CD4-positive, alpha-beta T cell (primary cell): ENCODE measurements at regions not wholly inside any gene's neighbourhood (a gene's known extent, or its start where the extent isn't known, plus 50 kb on each side); places are given as distances from the start of the nearest gene placed in this dataset.

Experiments
- ATAC-seq: fragments of 200-7000 bp; cut with Tn5 transposase; one replicate; pipeline ENCODE4 v1.10.0; 2022; ENCODE audit warnings: mild to moderate bottlenecking; ENCODE audit not compliant: poor library complexity
- CTCF ChIA-PET: fragments of 350-600 bp; sonication (Branson Sonifier 250); formaldehyde crosslinking; loops from one replicate; lab custom pipeline; 2021; ENCODE audit warnings: antibody characterized with exemption, inconsistent platforms; lab: Charles Lee
- POLR2A ChIA-PET: fragments of 350-600 bp; sonication (Branson Sonifier 250); formaldehyde crosslinking; loops from one replicate; lab custom pipeline; 2021; ENCODE audit warnings: antibody characterized with exemption, inconsistent platforms; lab: Charles Lee
- DNase-seq, 14 experiments: peaks; one replicate each; pipeline ENCODE4 v3.0.0-alpha.2; 2013 to 2020; ENCODE audit warnings: mixed read lengths in 2 of 14
- H3K27ac ChIP-seq, 2 donors: one replicate each; pipeline versions ENCODE4 v1.5.1 to v1.7.0; 2013; ENCODE audit warnings: low read length in 2 of 2, low read depth in 1 of 2, mild to moderate bottlenecking in 1 of 2
- H3K27me3 ChIP-seq, 2 experiments: 1 replicate in 1 of 2; 2 replicates in 1 of 2; pipeline versions ENCODE4 v1.6.1 to v1.7.0; 2013; ENCODE audit warnings: low read length in 2 of 2, control low read depth in 1 of 2, mild to moderate bottlenecking in 1 of 2, moderate library complexity in 1 of 2; ENCODE audit not compliant: insufficient read depth in 2 of 2, control insufficient read depth in 1 of 2
- H3K36me3 ChIP-seq: one replicate; pipeline ENCODE4 v1.6.1; 2013; ENCODE audit warnings: low read length, control low read depth; ENCODE audit not compliant: insufficient read depth
- H3K4me1 ChIP-seq: one replicate; pipeline ENCODE4 v1.6.1; 2013; ENCODE audit warnings: low read length, control low read depth; ENCODE audit not compliant: insufficient read depth
- H3K4me3 ChIP-seq: one replicate; pipeline ENCODE4 v1.5.1; 2013; ENCODE audit warnings: mild to moderate bottlenecking, low read length, moderate library complexity
- H3K9me3 ChIP-seq, 2 experiments: 1 replicate in 1 of 2; 2 replicates in 1 of 2; pipeline versions ENCODE4 v1.6.1 to v1.7.0; 2013; ENCODE audit warnings: low read length in 2 of 2, mild to moderate bottlenecking in 2 of 2, control low read depth in 1 of 2, moderate library complexity in 1 of 2; ENCODE audit not compliant: control insufficient read depth in 1 of 2, insufficient read depth in 1 of 2
- H3K27ac Mint-ChIP-seq: one replicate; pipeline ENCODE4 v1.8.0; 2020; ENCODE audit warnings: mixed read lengths
- H3K27me3 Mint-ChIP-seq: one replicate; pipeline ENCODE4 v1.8.0; 2021; ENCODE audit warnings: mixed read lengths
- H3K36me3 Mint-ChIP-seq: one replicate; pipeline ENCODE4 v1.8.0; 2021; ENCODE audit warnings: low read depth, mixed read lengths
- H3K4me1 Mint-ChIP-seq: one replicate; pipeline ENCODE4 v1.8.0; 2021; ENCODE audit warnings: low read depth, mixed read lengths
- H3K4me3 Mint-ChIP-seq: one replicate; pipeline ENCODE4 v1.8.0; 2020; ENCODE audit warnings: mild to moderate bottlenecking, mixed read lengths
- H3K9me3 Mint-ChIP-seq: one replicate; pipeline ENCODE4 v1.8.0; 2020; ENCODE audit warnings: mixed read lengths
- intact Hi-C, 2 experiments: fragments of 100-400 bp; cut with DNase I in 1 of 2; cut with micrococcal nuclease in 1 of 2; formaldehyde crosslinking; loops; one replicate each; pipeline versions ENCODE4 v1.15.1 to v1.9.0; 2023 to 2025; cut with DNase I, micrococcal nuclease
- TF ChIP-seq, protein P1 (sequence below): fragments of 200-600 bp; IDR thresholded peaks from one replicate; pipeline ENCODE4 v1.8.0; 2022; ENCODE audit warnings: antibody characterized with exemption, mild to moderate bottlenecking

DNA sequence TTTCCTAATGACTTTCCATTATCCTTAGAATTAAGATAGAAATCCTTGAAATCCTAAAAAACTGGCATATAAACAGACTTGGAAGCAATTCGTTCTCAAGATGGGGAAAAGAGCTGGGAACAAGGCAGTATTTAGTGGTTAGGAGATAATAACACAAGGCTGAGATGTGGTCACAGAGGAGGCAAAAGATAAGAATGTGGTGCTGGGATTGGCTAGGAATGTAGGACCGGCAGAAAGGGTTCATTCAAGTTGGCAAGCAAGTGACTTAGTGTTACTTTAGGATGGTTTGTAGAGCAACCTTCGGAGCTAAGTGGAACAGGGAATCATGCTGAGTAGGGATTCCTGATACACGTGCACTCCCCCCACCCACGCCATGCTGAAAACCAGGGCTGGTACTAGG is 121.9 kb upstream of the RPS6KA3 start:
- Mint-ChIP-seq H3K4me1 (no peaks in the 10 kb centered on the region), H3K36me3 (no peaks in the 10 kb centered on the region), H3K27me3 (no peaks in the 10 kb centered on the region), H3K4me3 (no peak overlapping the region), H3K9me3 (no peaks in the 10 kb centered on the region), H3K27ac (no peak overlapping the region)
- Histone ChIP-seq H3K36me3 (no peaks in the 10 kb centered on the region), H3K4me1 (no peaks in the 10 kb centered on the region), H3K27ac (no peak overlapping the region), H3K9me3 (no peaks in the 10 kb centered on the region), H3K4me3 (no peak overlapping the region), H3K27me3 (no peaks in the 10 kb centered on the region)
- ATAC-seq (no peak), DNase-seq (no peak)
- intact Hi-C loops: no loop called here
- CTCF ChIA-PET: no interaction called here
- POLR2A ChIA-PET: no interaction called here
- TF ChIP-seq, protein P1, sequence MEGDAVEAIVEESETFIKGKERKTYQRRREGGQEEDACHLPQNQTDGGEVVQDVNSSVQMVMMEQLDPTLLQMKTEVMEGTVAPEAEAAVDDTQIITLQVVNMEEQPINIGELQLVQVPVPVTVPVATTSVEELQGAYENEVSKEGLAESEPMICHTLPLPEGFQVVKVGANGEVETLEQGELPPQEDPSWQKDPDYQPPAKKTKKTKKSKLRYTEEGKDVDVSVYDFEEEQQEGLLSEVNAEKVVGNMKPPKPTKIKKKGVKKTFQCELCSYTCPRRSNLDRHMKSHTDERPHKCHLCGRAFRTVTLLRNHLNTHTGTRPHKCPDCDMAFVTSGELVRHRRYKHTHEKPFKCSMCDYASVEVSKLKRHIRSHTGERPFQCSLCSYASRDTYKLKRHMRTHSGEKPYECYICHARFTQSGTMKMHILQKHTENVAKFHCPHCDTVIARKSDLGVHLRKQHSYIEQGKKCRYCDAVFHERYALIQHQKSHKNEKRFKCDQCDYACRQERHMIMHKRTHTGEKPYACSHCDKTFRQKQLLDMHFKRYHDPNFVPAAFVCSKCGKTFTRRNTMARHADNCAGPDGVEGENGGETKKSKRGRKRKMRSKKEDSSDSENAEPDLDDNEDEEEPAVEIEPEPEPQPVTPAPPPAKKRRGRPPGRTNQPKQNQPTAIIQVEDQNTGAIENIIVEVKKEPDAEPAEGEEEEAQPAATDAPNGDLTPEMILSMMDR: no peak

DNA sequence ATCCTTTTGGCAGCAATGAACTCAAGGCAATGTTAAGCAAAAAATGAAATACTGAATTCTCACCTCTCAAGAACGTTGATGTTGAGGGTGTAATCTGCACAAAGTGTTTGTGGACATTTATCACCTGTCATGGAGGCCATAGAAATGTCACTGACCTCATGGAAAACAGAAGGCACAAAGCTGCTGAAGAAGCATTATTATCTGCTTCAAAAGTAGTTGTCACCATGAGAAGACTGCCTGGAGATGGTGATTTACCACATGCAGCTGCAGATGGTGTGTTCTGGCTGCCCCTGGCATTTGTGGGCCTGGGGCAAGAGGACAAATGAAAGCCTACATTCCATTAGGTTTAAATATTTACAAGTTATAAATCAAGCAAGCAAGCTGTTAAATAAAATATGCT is 116.8 kb upstream of the RPS6KA3 start:
- ChIA-PET POLR2A (no interaction called here), CTCF (no interaction called here)
- intact Hi-C loops: no loop called here
- Histone ChIP-seq H3K36me3 (no peaks in the 10 kb centered on the region), H3K27me3 (no peaks in the 10 kb centered on the region), H3K4me1 (peaks cover 10% of the 10 kb centered on the region), H3K27ac (no peak overlapping the region), H3K4me3 (no peak overlapping the region), H3K9me3 (no peaks in the 10 kb centered on the region)
- Mint-ChIP-seq H3K36me3 (no peaks in the 10 kb centered on the region), H3K9me3 (no peaks in the 10 kb centered on the region), H3K27ac (no peak overlapping the region), H3K4me1 (peaks cover 12% of the 10 kb centered on the region), H3K4me3 (no peak overlapping the region), H3K27me3 (no peaks in the 10 kb centered on the region)
- ATAC-seq: no peak
- DNase-seq: no peak
- TF ChIP-seq, protein P1: no peak

DNA sequence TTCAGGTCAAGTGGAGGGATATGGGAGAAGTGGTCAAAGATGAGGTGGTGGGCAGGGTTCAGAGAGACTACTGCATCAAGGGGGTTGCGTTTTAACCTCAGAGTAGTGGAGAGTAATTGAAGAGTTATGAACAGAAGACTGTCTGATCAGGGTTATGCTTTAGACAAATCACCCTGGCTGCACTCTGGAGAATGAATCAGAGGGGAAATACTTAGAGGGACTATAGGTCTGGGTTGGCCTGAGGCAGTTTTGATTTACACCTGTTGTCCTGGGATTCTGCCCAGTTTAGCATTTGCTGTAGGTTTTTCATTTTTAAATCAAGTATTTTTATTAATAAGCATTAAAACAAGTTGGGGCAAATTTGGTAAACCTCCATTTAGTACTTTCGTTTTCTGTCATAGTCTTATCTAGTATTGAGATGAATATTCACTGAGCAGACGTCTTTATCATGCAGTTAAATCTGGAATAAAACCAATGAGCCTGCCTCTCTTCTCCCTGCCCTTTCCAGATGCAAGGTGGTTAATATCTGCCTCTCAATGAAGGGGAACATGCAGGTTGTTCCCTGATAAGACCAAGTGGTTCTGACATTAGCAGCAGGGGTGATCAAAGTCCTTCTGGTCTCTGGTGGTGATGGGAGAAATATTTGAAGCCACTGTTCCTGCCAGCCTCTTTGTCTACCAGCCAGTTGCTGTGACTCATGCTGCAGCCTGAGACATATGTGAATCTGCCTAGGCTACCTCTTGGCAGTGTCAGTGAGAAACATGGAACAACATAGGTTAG is 116.0 kb upstream of the RPS6KA3 start:
- Mint-ChIP-seq H3K27me3 (no peaks in the 10 kb centered on the region), H3K4me1 (peaks cover 16% of the 10 kb centered on the region), H3K4me3 (peak overlapping the region; percentile 31), H3K36me3 (no peaks in the 10 kb centered on the region), H3K27ac (no peak overlapping the region), H3K9me3 (no peaks in the 10 kb centered on the region)
- Histone ChIP-seq H3K9me3 (no peaks in the 10 kb centered on the region), H3K27ac (no peak overlapping the region), H3K4me3 (no peak overlapping the region), H3K27me3 (no peaks in the 10 kb centered on the region), H3K4me1 (peaks cover 13% of the 10 kb centered on the region), H3K36me3 (no peaks in the 10 kb centered on the region)
- POLR2A ChIA-PET: no interaction called here
- ATAC-seq: no peak
- TF ChIP-seq, protein P1: no peak
- CTCF ChIA-PET: no interaction called here
- peak in 2 of 14 experiments; percentile 0 to 22 for DNase-seq
- intact Hi-C loops: no loop called here
